H1 (cell line): ENCODE measurements at regions not wholly inside any gene's neighbourhood (a gene's known extent, or its start where the extent isn't known, plus 50 kb on each side); places are given as distances from the start of the nearest gene placed in this dataset.

Experiments used
- BRCA1 ChIP-seq: IDR thresholded peaks from 2 replicates; pipeline ENCODE4 v1.6.1; 2012; ENCODE audit warnings: low read depth, low read length, improper control_type of control experiment
- CHD7 ChIP-seq: fragments of 300-600 bp; sonication (generic); IDR thresholded peaks from 2 replicates; pipeline ENCODE4 v1.7.1; 2012; ENCODE audit warnings: low read length, moderate library complexity, mild to moderate bottlenecking, inconsistent platforms; ENCODE audit not compliant: insufficient replicate concordance
- KDM4A ChIP-seq: IDR thresholded peaks from one replicate; pipeline ENCODE4 v1.7.1; 2012; ENCODE audit warnings: low read depth, mild to moderate bottlenecking, moderate library complexity, low read length, inconsistent platforms; ENCODE audit not compliant: severe bottlenecking
- NANOG ChIP-seq: IDR thresholded peaks from 2 replicates; pipeline ENCODE4 v1.6.1; 2011; ENCODE audit warnings: low read length, low read depth, mild to moderate bottlenecking, inconsistent platforms; ENCODE audit not compliant: insufficient read depth, poor library complexity, severe bottlenecking
- POLR2A ChIP-seq, 2 experiments: IDR thresholded peaks; 1 replicate in 1 of 2; 2 replicates in 1 of 2; pipeline ENCODE4 v1.6.1; 2011; ENCODE audit warnings: low read depth in 2 of 2, low read length in 2 of 2, mild to moderate bottlenecking in 2 of 2; ENCODE audit errors: control extremely low read depth in 1 of 2
- TBP ChIP-seq: IDR thresholded peaks from 2 replicates; pipeline ENCODE4 v1.6.1; 2011; ENCODE audit warnings: low read depth, low read length, improper control_type of control experiment
- TEAD4 ChIP-seq: IDR thresholded peaks from 2 replicates; pipeline ENCODE4 v1.6.1; 2012; ENCODE audit warnings: low read depth, low read length, inconsistent platforms, mixed read lengths
- ZNF274 ChIP-seq: IDR thresholded peaks from 2 replicates; pipeline ENCODE4 v1.7.0; 2012; ENCODE audit warnings: low read length, borderline replicate concordance; ENCODE audit errors: extremely low read depth

GRCh38 chr5:161155451-161155850 is 303.4 kb upstream of the ATP10B start (continued):
- TF ChIP-seq TEAD4 (no peak), KDM4A (no peak), CHD7 (no peak), NANOG (no peak), ZNF274 (no peak), BRCA1 (no peak), POLR2A (IDR thresholded peaks at IDR 0.05; ENCODE audit: control extremely low read depth in 1 of 2, low read depth in 2 of 2, low read length in 2 of 2) (no peak), TBP (no peak)
